DOHH2 (cell line): ENCODE measurements at regions not wholly inside any gene's neighbourhood (a gene's known extent, or its start where the extent isn't known, plus 50 kb on each side); places are given as distances from the start of the nearest gene placed in this dataset.

ENCODE experiments used
- H3F3A ChIP-seq: fragments of 200-600 bp; sonication (generic), shearing (Covaris generic); 2 replicates; pipeline ENCODE4 v1.6.0; 2016; ENCODE audit warnings: antibody characterized with exemption, mild to moderate bottlenecking; ENCODE audit not compliant: control insufficient read depth, insufficient read depth
- H3K27ac ChIP-seq: fragments of 200-600 bp; sonication (generic); 2 replicates; pipeline ENCODE4 v1.5.1; 2014; ENCODE audit warnings: low read depth, mild to moderate bottlenecking, low read length, moderate library complexity
- H3K27me3 ChIP-seq: fragments of 200-600 bp; sonication (generic); 2 replicates; pipeline ENCODE4 v1.6.1; 2014; ENCODE audit warnings: mild to moderate bottlenecking, low read length, mixed read lengths; ENCODE audit not compliant: control insufficient read depth
- H3K36me3 ChIP-seq: fragments of 200-600 bp; sonication (generic); 2 replicates; pipeline ENCODE4 v1.6.1; 2014; ENCODE audit warnings: mild to moderate bottlenecking, low read length, moderate library complexity, mixed read lengths; ENCODE audit not compliant: control insufficient read depth
- H3K4me1 ChIP-seq: fragments of 200-600 bp; sonication (generic); 2 replicates; pipeline ENCODE4 v1.6.1; 2014; ENCODE audit warnings: mild to moderate bottlenecking, low read length, mixed read lengths; ENCODE audit not compliant: control insufficient read depth
- H3K4me2 ChIP-seq: fragments of 200-600 bp; sonication (generic); 2 replicates; pipeline ENCODE4 v1.6.0; 2014; ENCODE audit warnings: mild to moderate bottlenecking, low read length, moderate library complexity
- H3K4me3 ChIP-seq: fragments of 200-600 bp; sonication (generic); 2 replicates; pipeline ENCODE4 v1.5.1; 2014; ENCODE audit warnings: mild to moderate bottlenecking, low read length, mixed read lengths
- H3K79me2 ChIP-seq: fragments of 200-600 bp; sonication (generic); 2 replicates; pipeline ENCODE4 v1.6.1; 2014; ENCODE audit warnings: mild to moderate bottlenecking, low read length, mixed read lengths; ENCODE audit not compliant: control insufficient read depth
- H3K9me2 ChIP-seq: fragments of 200-600 bp; sonication (generic); replicated peaks from 2 replicates; pipeline ENCODE4 v1.6.1; 2014; ENCODE audit warnings: mild to moderate bottlenecking, low read length, mixed read lengths; ENCODE audit not compliant: control insufficient read depth
- H3K9me3 ChIP-seq: fragments of 200-600 bp; sonication (generic); 2 replicates; pipeline ENCODE4 v1.6.1; 2014; ENCODE audit warnings: antibody characterized with exemption, low read length, mixed read lengths; ENCODE audit not compliant: control insufficient read depth, insufficient read depth
- H4K20me1 ChIP-seq: fragments of 200-600 bp; sonication (generic); 2 replicates; pipeline ENCODE4 v1.6.0; 2014; ENCODE audit warnings: low read depth, mild to moderate bottlenecking, antibody characterized with exemption, low read length, moderate library complexity; ENCODE audit not compliant: control insufficient read depth, insufficient read depth
- CTCF ChIP-seq: fragments of 200-600 bp; sonication (generic); IDR thresholded peaks from one replicate; pipeline ENCODE4 v1.5.1; 2014; ENCODE audit warnings: antibody characterized with exemption, mild to moderate bottlenecking, low read depth, low read length; ENCODE audit not compliant: poor library complexity, severe bottlenecking
- EZH2phosphoT487 ChIP-seq: fragments of 200-600 bp; sonication (generic); IDR thresholded peaks from 2 replicates; pipeline ENCODE4 v1.6.1; 2017; ENCODE audit warnings: borderline replicate concordance, mild to moderate bottlenecking, antibody characterized with exemption, low read length, moderate library complexity, mixed read lengths

GRCh38 chr9:78562021-78562420 lies 265.1 kb downstream of the PSAT1 start:
- TF ChIP-seq EZH2phosphoT487, result no peak
- no peak for TF ChIP-seq CTCF
- Histone ChIP-seq H3K9me2 (no peaks in the 10 kb centered on the region), H4K20me1 (no peaks in the 10 kb centered on the region), H3K4me2 (no peak overlapping the region), H3K4me1 (no peaks in the 10 kb centered on the region), H3K27ac (no peak overlapping the region), H3K9me3 (no peaks in the 10 kb centered on the region), H3K27me3 (no peaks in the 10 kb centered on the region), H3K36me3 (no peaks in the 10 kb centered on the region), H3K4me3 (no peak overlapping the region), H3F3A (no peaks in the 10 kb centered on the region), H3K79me2 (no peaks in the 10 kb centered on the region)

- Histone ChIP-seq H3K79me2 (no peaks in the 10 kb centered on the region), H3K4me2 (no peak overlapping the region), H4K20me1 (no peaks in the 10 kb centered on the region), H3F3A (no peaks in the 10 kb centered on the region), H3K9me2 (no peaks in the 10 kb centered on the region), H3K27ac (no peak overlapping the region), H3K4me1 (no peaks in the 10 kb centered on the region), H3K9me3 (no peaks in the 10 kb centered on the region), H3K27me3 (no peaks in the 10 kb centered on the region), H3K4me3 (no peak overlapping the region), H3K36me3 (no peaks in the 10 kb centered on the region)
- TF ChIP-seq CTCF (no peak), EZH2phosphoT487 (no peak)
Observed at GRCh38 chr9:78563269-78563668, 266.3 kb downstream of the PSAT1 start.

DNA sequence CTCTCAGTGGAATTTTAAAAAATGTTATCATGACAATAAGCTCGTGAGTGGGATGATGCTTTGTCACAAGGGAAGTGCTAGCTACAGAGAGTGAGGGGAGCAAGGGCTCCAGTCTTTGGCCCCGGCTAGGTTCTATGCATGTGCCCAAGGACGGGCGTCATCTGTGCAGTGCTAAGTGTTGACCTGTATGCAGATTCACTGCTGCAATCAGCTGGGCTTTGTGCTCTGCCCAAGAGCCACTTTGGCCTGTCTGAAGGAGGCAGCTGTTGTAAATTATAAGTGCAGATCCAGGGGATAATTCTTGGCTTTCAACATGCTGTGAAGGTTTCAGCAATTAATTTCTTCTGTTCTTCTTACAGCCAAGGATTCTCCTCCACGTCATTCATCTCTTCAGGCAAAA lies 268.6 kb downstream of the PSAT1 start:
- TF ChIP-seq CTCF, result no peak
- TF ChIP-seq EZH2phosphoT487, result no peak
- Histone ChIP-seq H3K4me1 (no peaks in the 10 kb centered on the region), H3K27me3 (no peaks in the 10 kb centered on the region), H3K27ac (no peak overlapping the region), H3K4me3 (no peak overlapping the region), H3F3A (no peaks in the 10 kb centered on the region), H3K9me2 (no peaks in the 10 kb centered on the region), H3K79me2 (no peaks in the 10 kb centered on the region), H3K9me3 (no peaks in the 10 kb centered on the region), H3K4me2 (no peak overlapping the region), H4K20me1 (no peaks in the 10 kb centered on the region), H3K36me3 (no peaks in the 10 kb centered on the region)

DNA sequence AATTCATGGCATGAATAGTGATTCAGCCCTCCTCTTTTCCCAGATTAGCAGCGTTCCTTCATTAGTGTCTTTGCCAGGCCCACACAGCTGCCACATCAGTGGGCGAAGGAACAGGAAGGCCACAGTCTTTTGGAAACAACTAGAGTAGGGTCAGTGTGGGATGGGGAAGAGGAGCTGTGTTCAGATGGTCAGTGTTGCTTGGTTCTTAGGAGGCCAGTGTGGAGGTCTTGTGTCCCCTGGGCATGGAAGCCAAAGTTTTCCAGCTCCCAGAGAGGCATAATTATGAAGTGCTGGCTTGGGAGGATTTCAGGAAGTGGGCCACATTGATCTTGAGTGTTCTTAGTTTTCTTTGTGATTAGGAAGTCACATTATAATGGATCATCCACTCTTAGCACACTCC lies 269.6 kb downstream of the PSAT1 start:
- no peaks in the 10 kb centered on the region for H3K36me3 ChIP-seq

More for the DNA sequence above, 269.6 kb downstream of the PSAT1 start:
- Histone ChIP-seq H3K4me3 (no peak overlapping the region), H3K9me3 (no peaks in the 10 kb centered on the region), H3K4me1 (no peaks in the 10 kb centered on the region), H3K79me2 (no peaks in the 10 kb centered on the region), H3F3A (no peaks in the 10 kb centered on the region), H4K20me1 (no peaks in the 10 kb centered on the region), H3K27ac (no peak overlapping the region), H3K27me3 (no peaks in the 10 kb centered on the region), H3K4me2 (no peak overlapping the region), H3K9me2 (no peaks in the 10 kb centered on the region)
- no peak for TF ChIP-seq CTCF
- TF ChIP-seq EZH2phosphoT487, result no peak
